ENCODE measurements at regions not wholly inside any gene's neighbourhood (a gene's known extent, or its start where the extent isn't known, plus 50 kb on each side); places are given as distances from the start of the nearest gene placed in this dataset.

GRCh38 chr5:15069407-15069905 lies 197.9 kb upstream of the ANKH start:
- DNase-seq (ENCODE audit: low read depth), result peak; percentile 2
- H3K4me3 ChIP-seq (ENCODE audit: low read depth, low read length), result no peak overlapping the region
- TF ChIP-seq, protein P1, sequence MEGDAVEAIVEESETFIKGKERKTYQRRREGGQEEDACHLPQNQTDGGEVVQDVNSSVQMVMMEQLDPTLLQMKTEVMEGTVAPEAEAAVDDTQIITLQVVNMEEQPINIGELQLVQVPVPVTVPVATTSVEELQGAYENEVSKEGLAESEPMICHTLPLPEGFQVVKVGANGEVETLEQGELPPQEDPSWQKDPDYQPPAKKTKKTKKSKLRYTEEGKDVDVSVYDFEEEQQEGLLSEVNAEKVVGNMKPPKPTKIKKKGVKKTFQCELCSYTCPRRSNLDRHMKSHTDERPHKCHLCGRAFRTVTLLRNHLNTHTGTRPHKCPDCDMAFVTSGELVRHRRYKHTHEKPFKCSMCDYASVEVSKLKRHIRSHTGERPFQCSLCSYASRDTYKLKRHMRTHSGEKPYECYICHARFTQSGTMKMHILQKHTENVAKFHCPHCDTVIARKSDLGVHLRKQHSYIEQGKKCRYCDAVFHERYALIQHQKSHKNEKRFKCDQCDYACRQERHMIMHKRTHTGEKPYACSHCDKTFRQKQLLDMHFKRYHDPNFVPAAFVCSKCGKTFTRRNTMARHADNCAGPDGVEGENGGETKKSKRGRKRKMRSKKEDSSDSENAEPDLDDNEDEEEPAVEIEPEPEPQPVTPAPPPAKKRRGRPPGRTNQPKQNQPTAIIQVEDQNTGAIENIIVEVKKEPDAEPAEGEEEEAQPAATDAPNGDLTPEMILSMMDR (IDR thresholded peaks at IDR 0.05; ENCODE audit: insufficient read depth, low read depth, low read length), result no peak

DNA sequence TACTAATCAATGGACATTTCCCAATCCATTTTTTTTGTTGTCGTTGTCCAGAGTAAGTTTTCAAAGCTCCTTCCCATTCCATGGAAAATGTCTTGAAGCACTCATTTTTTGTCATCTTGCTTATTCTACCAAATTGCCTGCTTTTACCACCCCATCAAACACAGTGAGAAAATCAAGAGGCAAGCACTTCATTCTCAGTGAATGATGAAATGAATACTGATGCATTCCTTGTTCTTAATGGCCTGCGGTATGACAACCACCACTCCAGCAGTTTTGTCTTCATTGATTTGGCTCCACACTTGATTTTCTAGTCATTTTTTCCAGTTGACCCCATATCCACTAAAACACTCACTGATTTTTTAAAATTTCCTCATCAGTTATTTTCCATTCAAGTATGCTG lies 193.5 kb upstream of the ANKH start:
- no peak overlapping the region for H3K4me3 ChIP-seq (ENCODE audit: low read depth, low read length)
- DNase-seq (ENCODE audit: low read depth), result no peak
- TF ChIP-seq, protein P1 (IDR thresholded peaks at IDR 0.05; ENCODE audit: insufficient read depth, low read depth, low read length), result no peak

- H3K4me3 ChIP-seq (ENCODE audit: low read depth, low read length), result no peak overlapping the region
- TF ChIP-seq, protein P1 (IDR thresholded peaks at IDR 0.05; ENCODE audit: insufficient read depth, low read depth, low read length), result no peak
- DNase-seq (ENCODE audit: low read depth), result no peak
Measured at GRCh38 chr5:15064396-15064795, 192.8 kb upstream of the ANKH start.

DNA sequence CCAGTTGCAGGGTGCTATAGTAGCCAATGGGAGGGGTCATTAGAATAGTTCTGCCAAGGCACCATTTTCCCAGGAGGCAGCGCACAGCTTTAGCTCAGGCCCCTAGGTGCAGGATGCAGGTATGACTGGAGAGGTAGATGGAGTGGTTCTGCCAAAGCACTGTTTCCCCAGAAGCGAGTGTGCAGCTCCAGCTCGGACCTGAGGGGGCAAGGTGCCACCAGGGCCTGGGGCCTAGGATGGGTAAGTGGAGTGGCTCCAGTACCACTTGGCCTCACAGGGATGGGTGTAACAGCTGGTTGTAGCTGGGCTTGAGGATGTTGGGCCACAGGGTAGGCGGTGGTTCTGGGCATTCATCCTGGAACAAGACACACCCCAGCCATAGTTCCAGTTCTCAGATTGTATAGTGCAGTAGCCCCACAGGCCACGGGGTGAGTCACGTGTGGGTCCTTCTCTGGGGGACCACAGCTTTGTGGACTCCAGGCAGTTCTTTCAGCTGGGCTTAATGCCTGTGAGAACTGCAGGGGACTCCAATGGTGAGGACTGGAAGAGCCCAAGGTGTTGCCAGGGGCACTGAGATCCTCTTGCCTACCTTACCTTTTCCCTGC lies 185.5 kb upstream of the ANKH start:
- no peak overlapping the region for H3K4me3 ChIP-seq (ENCODE audit: low read depth, low read length)
- DNase-seq (ENCODE audit: low read depth), result no peak
- TF ChIP-seq, protein P1 (IDR thresholded peaks at IDR 0.05; ENCODE audit: insufficient read depth, low read depth, low read length), result no peak

DNA sequence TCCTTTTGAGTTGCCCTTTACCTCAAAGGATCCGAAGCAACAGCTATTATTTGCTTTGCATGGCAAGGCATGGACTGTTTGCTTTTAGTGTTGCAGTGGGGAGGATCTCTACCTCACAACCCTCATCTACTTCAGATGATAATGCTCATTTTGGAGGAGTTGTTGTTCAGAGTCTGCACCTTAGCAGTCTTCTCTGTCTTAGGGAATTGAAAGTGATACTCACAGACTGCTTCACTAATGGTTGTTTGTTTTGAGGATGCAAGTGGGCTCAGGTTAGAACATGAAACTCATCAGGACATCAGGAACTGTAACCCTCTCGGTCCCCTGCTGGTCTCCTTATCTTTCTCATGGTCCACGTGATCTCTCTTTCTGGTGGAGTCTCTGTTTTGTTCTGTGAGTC lies 172.9 kb upstream of the ANKH start:
- DNase-seq (ENCODE audit: low read depth), result no peak
- H3K4me3 ChIP-seq (ENCODE audit: low read depth, low read length), result no peak overlapping the region
- TF ChIP-seq, protein P1 (IDR thresholded peaks at IDR 0.05; ENCODE audit: insufficient read depth, low read depth, low read length), result no peak

GRCh38 chr5:15037247-15037908 lies 165.8 kb upstream of the ANKH start:
- H3K4me3 ChIP-seq (ENCODE audit: low read depth, low read length), result no peak overlapping the region
- DNase-seq (ENCODE audit: low read depth), result no peak
- TF ChIP-seq, protein P1 (IDR thresholded peaks at IDR 0.05; ENCODE audit: insufficient read depth, low read depth, low read length), result no peak

All from fibroblast of villous mesenchyme (primary cell).